DMS153 treated with DMSO at 0.1 percent for 48 hours (cell line): ENCODE measurements at regions not wholly inside any gene's neighbourhood (a gene's known extent, or its start where the extent isn't known, plus 50 kb on each side); places are given as distances from the start of the nearest gene placed in this dataset.
"Not testable (repeated sequence)": the region's sequence is repeated elsewhere in the genome, so short reads cannot be mapped to it uniquely, and the experiment has no call there.

Experiments
- DNase-seq: peaks from one replicate; lab custom pipeline; 2025; ENCODE audit not compliant: unreplicated experiment; lab: John Stamatoyannopoulos, UW

DNA sequence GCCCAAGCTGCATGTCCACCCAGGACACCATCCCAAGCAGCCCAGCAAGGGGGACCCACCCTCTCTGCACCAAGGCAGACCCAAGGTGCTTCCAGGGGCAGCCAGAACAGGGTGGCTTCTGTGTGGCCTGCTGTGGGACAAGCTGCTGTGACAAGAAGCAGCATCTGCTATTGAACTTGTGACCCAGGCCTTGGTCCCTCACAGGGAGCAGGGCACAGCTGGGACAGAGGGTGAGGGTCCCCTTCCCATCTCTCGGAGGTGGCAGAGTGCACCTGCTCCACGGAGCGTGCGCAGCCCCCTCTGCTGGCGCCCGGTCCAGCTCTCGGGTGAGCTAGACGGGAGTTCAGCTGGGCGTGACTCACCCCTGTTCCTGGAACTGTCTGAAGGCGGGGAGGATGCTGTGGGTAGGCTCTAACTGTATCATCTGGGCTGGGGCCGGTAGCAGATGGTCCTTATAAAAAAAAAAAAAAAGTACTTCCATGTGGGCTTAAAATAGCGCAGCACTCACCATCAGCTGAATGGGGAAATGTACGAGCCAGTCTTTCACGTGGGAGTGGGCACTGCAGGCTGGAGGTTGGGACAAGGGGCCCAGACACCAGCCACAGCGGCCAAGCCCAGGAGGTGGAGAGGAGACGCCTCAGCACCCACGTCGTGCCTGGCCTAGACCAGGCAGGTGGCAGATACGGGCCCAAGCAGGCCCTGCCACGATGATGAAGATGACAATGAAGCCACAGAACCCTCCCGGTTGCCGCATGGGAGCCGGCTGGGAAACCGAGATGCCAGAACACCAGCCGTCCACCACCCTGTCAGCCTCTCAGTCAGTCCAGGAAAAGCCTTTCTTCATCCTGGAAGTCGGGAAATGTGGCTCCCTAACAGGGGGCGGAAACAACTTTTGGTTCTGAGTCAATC lies 136.8 kb upstream of the ID2 start:
- DNase-seq = no peak

DNA sequence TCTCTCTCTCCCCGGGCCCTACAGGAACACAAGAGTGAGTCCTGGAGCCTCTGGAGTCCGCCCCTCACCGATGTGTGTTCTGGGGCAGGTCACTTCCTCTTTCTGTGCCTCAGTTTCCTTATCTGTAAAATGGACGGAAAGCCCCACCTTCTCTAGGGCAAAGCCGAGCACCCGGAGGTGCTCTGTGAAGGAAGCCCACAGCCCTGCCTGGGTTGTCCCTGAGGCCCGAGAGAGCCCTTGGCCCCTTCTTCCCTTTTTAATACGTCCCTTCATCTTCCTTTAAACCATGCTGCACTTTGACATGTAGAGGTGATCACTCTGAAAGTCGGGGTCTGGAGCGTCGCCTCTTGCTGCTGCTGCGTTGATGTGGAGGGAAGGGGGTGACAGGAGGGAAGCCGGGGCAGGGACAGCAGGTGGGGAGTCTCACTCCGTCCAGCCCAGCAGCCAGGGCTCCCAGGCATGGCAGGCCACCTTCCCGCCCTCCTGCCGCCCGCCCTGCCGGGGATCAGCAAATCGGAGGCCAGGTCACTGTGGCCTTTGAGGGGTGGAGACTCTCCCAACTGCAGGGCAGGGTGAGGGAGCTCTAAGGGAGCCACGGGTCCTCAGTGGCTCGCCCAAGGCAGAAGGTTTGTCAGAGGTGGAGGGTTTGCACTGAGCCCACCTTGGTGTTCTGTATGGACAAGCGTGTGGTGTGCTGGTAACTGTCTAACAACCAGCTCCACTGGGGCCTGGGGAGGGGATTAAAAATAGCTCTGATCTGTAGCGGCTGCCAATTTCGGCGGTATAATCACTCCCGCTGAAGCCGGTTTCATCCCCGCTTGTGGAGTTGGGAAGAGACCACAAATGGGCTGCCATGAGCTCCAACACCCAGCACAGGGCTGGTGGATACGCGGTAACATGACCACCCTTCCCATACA lies 135.9 kb upstream of the ID2 start:
- DNase-seq = no peak

DNA sequence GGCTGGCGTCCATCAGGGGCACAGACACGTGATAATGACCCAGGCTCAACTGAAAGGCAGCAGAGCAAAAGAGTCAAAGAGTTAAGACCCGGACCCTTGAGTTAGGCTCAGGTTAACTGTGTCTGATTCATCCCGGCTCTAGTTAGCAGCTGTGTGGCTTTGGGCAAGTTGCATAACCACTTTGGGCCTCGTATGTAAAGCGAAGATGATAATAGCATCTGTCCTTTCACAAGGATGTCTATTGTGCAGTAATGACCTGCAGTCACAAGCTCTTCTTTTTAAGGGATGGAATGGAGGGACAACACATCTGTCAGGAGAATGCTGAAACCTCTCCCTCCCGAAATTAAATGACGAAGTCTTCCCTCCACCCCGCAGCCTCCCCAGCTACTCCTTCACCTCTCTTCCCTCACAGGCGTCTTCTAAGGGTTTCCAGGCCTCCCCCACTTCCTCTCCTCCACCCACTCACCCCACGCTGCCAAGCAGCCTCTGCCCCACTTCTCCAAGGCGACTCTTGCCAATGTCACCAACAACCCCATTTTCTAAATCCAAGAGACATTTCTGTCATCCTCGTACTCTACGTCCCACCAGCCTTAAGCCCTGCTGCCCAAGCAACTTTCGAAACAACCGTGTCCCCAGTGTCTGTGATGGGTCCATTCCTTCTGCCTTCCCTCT lies 135.1 kb upstream of the ID2 start:
- DNase-seq = no peak

DNA sequence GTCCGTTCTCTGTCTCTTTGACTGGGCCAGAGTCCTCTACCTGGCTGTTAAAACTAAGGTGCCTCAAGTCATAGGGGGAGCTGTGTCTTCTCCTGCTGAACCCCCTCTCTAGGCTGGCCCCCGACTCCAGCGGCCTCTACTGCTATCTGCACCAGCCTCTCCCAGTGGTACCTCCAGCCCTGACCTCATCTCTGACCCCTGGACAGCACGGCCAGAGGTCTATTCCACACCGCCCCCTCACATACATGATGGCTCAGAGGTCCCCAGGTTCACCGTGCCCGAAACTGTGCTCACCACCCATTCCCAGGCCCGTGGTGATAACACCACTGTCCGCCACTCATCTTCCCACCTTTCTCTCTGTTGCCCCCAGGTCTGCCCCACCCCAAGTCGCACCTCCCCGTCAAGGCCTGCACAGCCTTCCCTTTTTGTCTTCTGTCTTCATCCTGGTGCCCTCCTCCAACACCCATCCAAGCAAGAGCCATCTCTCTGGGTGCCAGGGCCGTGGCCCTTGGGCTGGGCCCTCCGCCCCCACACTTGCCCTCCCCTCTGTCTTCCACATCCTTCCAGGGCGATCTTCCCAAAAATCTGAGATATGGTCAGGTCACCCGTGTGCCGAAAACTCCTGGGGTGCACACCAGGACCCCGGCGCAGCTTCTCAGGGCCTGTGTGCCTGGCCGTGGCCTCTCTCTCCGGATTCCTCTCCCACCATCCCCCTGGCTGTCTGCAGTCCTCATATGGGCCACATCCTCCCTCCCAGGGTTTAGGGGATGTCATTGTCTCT lies 134.4 kb upstream of the ID2 start:
- DNase-seq = no peak

DNA sequence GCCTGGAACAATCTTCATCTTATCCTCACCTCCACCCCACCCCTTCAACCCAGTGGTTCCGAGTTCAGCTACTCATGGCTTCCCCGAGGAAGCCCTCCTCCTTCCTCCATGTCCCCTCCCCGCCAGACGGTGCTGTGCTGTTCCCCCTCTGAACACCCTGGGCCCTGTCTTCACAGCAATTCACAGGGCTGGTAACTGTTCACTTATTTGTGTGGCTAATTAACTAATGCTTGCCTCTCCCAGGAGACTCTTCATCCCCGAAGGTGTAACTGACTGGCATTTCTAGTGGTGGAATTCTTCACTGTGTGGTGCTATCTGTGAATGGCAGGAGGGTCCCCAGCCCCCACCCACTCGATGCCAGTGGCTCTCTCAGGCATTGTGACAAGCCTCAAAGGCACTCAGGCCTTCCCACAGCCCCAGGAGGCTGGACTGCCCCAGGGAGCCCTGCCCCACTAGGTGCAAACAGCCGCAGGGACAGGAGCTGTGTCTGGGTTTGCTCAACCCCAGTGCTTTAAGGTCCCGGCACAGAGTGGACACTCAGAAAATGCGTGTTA lies 133.7 kb upstream of the ID2 start:
- no peak for DNase-seq

DNA sequence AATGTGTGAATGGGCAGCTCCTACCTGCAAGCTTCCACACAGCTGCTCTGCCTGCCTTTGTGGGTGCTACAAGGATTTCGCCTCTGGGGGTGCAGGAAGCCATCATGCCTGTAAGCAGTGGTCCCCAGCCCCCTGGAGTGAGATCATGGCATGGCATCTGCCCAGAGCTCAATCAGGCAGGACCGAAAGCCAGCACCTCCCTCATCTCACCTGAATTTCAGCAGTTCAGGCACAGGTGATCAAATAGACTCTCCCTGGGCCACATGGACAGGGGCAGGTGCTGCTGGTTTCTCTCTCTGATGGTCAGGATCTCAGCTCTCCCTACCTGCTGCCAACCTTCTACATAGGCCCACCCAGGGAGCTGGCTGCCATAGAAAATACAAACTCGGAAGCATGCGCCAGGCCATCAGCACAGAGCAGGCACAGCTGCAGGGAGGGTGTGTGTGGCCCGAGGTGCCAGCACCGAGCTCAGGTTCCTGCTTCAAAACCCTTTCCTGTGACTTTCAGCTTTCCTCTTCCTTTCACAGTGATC lies 133.2 kb upstream of the ID2 start:
- DNase-seq = no peak

DNA sequence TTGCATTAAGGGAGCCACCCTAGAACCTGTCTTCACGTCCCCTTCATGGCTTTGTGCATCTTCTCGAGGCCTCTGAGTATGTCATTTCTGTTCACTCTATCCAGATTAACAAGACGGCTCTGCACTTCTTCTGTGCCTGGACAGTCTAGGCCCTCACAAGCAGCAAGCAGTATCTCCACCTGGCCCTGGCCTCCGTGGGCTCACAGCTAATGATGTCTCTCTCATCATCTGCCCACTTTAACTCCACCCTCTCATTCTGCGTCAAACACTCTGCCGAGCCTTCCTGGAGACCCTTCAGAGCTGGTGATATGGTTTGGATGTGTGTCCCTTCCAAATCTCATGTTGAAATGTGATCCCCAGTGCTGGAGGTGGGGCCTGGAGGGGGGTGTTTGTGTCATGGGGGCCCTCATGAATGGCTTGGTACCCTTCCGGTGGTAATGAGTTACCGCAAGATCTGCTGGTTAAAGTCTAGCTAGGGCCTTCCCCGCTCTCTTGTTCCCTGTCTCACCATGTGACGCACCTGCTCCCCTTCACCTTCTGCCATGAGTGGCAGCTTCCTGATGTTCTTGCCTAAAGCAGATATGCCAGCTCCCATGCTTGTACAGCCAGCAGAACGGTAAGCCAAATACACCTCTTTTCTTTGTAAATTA lies 132.5 kb upstream of the ID2 start:
- DNase-seq = no peak

DNA sequence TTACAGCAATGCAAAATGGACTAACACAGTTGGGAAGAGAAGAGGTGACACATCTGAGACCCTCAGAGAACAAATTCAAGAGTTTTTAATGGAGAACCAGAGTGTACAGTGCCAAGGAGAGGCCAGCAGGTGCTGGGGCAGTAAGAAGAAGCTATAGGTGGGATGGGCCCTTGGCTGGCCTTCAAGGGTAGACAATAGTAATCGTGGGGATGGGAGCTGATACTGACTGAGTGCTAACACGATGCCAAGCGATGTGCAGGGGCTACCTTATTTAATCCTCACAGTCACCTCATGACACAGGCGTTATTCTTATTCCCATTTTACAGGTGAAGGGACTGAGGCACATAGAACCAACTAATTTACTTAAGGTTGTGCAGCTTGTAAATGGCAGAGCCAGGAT lies 131.9 kb upstream of the ID2 start:
- no peak for DNase-seq

DNA sequence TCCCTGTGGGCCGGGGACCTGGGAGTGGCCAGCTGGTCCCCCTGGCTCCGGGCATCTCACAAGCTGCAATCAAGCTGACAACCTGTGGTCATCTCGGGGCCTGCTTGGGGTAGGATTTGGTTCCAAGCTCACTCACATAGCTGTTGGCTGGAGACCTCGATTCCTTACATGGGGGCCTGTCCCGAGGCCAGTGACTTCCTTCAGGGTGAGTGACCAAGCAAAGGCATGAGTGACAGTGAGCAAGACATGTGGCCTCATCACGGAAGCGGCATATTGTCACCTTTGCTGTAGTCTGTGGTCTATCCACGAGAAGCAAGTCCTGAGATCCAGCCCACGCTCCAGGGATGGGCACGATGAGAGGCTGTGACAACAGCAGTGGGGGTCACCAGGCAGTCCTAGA lies 131.4 kb upstream of the ID2 start:
- DNase-seq = no peak

DNA sequence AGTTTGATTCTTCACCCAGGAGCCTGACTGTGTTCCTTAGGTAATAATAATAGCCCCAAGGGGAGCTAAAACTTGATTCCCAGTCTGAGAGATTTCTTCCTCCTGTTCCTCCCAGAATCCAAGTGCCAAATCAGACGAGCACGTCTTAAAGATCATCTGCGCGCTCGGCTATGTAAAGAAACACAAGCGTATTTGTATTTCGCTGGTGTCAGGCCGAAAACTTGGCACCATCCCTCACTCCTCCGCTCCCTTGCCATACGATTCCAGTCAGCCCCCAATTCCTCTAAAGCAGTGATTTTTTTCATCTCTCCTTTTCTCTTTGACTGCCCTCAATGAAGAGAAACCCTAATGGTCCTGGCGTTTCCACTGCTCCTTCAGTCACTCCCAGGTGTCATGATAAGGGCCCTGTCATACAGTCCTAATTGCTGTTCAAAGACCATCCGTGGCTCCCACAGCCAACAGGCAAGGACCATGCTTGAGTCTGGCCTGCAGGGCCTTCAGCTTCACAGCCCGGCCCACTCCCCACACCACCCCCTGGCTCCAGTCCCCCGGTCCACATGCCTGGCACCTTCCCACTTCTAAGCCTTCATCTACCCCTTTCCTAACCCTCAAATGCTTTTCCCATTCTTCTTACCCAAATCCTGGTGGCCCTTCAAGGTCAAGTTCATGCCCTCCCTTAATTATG lies 130.8 kb upstream of the ID2 start:
- no peak for DNase-seq

DNA sequence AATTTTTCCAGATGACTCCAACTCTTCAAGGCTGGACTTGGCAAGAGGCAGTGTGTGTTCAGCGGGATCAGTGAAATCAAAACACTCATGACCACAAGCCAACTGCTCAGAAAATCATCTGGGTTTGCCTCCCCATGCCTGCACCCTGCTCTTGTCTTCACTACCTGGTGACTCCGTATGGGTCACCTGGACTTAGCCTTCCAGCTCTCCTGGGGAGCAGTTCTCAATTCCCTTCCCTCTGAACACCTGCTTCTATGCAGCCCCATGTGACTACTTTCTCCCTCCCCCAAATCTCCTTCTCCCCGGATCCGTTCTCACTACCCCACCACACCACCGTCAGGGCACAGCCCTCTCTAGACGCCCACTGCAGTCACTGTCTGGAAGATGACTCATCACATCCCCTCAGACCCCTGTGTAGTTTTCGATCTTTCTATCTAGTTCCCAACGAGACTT lies 130.2 kb upstream of the ID2 start:
- no peak for DNase-seq

DNA sequence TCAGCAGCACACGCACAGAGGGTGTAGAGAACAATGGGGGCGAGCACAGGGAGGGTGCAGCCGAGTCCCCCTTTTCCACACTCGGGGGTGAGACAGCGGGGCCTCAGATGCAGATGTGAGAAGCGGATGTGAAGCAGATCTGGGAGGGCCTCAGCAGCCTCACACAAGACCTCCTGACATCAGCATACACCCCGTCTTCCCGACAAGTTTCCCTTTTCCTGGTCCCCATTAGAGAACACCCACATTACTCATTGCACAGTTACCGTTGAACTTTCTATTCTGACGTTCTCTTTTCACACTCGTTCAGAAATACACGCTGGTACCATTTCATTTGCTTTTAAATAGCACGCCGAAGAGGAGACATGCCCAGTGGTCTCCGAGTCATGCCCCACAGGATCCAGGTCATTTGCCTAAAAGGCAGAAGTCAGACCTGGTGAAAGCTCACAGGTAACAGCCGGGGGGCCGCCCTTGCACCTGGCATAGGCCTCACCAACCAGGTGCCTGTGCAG lies 129.5 kb upstream of the ID2 start:
- DNase-seq = no peak

DNA sequence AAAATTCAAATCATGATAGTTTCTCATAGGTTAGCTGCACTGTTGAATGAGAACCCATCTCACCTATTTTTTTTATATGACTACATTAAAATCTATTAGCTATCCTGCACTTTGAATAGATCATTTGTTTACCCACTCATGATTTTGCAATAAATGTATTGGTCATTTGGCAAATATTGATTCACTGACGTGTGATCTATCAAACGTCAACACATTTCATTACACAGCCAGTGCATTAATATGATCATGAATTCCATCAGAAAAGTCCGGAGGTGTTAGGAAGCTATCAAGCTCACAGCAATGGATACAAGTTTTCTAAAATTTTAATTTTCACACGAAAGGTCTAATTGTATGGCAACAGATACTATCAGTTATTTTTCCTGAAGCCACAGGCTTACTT lies 128.2 kb upstream of the ID2 start:
- DNase-seq = no peak

DNA sequence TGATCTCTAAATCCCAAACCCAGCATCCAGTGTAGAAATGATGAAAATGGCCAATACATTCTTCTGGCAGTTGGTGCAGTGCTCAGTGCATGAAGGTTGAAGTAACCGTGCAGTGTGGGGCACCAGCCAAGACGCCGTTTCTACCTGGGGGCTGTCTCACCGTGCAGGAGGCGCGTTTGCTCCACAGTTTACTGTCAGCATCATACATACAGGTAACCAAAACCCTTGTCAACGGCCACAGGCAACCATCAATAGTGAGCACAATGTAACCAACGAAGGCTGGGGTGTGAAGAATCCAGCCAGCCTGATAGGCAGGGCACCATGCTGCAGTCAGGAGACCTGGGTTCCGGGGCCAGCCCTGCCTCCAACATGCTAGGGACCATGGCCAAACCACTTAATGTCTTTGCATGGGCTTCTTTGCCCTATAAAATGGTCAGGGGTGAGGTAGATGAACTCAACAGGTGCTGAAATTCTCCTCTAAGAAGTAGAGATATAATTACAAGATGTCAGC lies 127.5 kb upstream of the ID2 start:
- no peak for DNase-seq

DNA sequence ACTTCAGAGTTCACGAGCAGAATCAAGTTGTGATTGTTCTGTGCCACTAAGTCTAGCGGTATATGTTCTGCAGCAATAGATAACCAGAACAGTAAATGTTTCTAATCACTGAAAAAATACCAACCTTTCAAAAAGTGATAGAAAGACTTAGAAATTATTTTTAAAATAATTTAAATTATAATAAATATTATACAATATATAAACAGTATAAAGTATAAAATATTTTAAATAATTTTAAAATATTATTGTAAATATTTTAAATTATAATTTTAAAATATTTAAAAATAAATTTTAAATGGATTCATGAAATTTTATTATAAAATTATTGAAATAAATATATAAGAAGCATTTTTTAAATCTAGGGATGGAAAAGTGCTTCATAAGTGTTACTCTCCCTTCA lies 126.3 kb upstream of the ID2 start:
- DNase-seq = no peak

DNA sequence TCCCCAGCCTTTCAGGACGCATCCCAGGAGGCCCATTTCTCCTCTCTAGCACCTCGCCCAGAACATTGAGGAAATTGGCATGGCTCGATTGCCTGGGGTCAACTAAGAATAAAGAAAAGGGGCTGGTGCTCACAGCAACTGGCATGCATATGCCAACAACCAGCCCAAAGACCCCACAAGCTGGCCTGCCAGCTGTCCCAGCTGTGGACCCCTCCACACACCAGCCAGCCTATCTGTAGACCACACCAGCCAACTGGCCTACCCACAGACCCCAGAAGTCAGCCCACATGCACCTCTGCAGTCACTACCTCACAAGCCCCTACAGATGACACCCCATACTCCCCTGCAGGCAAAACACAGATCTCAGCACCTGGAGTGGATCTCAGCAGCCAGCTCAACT lies 123.8 kb upstream of the ID2 start:
- DNase-seq = no peak

DNA sequence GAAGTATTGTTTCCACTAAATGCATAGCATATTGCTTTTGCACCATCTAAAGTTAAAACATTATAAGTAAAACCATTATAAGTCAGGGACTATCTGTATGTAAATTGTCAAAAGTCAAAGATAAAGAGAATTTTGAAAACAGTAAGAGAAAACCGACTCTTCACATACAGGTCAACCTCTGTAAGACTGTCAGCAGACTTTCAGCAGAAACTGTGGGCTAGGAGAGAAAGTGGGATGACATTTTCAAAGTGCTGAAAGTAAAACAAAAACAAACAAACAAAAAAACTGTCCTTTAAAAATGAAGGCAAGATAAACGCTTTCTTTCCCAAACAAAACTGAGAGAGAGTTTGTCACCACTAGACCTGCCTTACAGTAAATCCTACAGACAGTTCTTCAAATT lies 122.9 kb upstream of the ID2 start:
- DNase-seq = no peak

DNA sequence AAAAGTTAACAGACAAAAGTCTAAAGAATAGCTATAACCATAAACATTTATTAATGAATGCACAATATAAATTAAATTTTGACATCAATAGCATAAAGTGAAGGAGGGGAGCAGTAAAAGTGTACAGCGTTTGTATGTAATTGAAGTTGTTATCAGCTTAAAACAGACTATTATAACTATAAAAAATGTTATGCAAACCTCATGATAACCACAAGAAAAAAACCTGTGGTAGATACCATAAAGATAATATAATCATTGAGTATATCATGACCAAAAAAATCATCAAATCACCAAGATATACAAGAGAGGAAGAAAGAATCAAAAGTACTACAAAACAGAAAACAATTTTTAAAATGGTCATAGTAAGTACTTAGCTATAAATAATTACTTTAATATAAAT lies 122.1 kb upstream of the ID2 start:
- DNase-seq = no peak

DNA sequence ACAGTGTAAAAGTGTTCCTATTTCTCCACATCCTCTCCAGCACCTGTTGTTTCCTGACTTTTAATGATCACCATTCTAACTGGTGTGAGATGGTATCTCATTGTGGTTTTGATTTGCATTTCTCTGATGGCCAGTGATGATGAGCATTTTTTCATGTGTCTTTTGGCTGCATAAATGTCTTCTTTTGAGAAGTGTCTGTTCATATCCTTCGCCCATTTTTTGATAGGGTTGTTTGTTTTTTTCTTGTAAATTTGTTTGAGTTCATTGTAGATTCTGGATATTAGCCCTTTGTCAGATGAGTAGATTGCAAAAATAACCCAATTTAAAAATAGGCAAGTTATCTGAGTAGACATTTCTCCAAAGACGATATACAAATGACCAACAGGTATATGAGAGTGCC lies 120.2 kb upstream of the ID2 start:
- not testable (repeated sequence) for DNase-seq
